ENCODE measurements at regions not wholly inside any gene's neighbourhood (a gene's known extent, or its start where the extent isn't known, plus 50 kb on each side); places are given as distances from the start of the nearest gene placed in this dataset.

GRCh38 chr5:89036704-89037489, 153.9 kb upstream of the MEF2C start:
- Histone ChIP-seq H3K4me3 (no peak overlapping the region), H3K27ac (peak overlapping the region in 1 of 21 experiments; percentile 34)

- Histone ChIP-seq H3K27ac (peak overlapping the region in 1 of 21 experiments; percentile 5), H3K4me3 (no peak overlapping the region)
Measured at GRCh38 chr5:89036166-89036565, 153.2 kb upstream of the MEF2C start.

DNA sequence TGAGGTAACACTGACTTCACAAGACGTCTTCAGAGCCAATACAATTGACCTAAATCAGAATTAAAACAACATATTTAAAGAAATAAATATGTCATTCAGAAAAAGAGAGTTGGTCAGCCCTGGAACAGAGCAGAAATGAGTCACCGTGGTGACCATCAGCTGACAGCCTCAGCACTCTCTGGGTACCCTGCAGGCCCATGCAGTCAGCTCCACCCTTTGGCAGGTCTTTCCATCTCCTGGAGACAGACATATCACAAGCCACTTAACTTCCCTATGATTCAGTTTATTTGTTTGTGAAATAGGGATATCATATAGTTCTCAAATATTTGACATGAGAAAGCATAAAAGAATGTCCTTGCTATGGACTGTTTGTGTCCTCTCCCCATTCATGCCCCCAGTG, 151.6 kb upstream of the MEF2C start:
- H3K27ac ChIP-seq = no peak overlapping the region

GRCh38 chr5:89030798-89031197, 147.8 kb upstream of the MEF2C start:
- H3K4me3 ChIP-seq = no peak overlapping the region
- H3K27ac ChIP-seq = no peak overlapping the region

More for the DNA sequence above, 151.6 kb upstream of the MEF2C start:
- H3K4me3 ChIP-seq = no peak overlapping the region

- H3K4me3 ChIP-seq = no peak overlapping the region
- H3K27ac ChIP-seq = no peak overlapping the region
Measured at GRCh38 chr5:89028595-89029285, 145.8 kb upstream of the MEF2C start.

DNA sequence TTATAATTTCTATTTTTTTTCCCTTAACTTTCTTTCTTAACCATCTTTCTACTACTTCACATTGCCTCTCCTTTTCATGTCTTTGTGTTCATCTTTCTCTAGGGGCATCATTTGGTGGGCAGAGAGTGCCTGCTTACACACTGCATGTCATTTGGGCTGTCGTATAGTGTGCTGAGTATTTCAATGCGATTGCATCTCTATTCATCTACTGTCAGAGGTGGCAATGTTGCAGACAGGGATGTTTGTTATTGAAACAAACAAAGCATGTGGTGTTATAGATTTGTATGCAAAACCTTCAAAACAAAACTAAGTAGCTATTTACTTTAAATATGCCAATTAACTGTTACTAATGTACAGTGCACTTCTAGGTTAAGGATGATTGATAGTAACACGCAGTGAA, 141.1 kb upstream of the MEF2C start:
- Histone ChIP-seq H3K27ac (no peak overlapping the region), H3K4me3 (no peak overlapping the region)

GRCh38 chr5:89020926-89021610, 138.1 kb upstream of the MEF2C start:
- no peak overlapping the region for H3K4me3 ChIP-seq
- no peak overlapping the region for H3K27ac ChIP-seq

GRCh38 chr5:89016741-89017303, 133.8 kb upstream of the MEF2C start:
- Histone ChIP-seq H3K27ac (no peak overlapping the region), H3K4me3 (no peak overlapping the region)

DNA sequence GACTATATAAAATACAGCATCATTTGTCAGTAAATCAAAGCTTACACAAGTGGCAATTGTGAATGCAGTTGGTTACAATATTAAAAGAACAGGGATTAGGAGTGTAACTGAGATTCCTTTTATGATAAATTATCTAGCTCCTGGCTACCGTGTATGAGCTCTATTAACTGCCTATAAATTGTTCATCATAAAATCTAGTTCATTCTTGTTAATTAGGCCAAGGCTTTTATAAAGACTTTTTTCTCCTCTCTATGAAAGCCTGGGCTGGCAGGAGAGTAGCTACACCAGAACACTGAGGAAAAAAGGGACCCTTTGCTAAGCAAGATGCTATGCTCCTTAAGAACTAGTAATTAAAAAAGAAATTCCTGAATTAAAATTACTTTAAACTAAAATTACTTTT, 132.4 kb upstream of the MEF2C start:
- Histone ChIP-seq H3K27ac (no peak overlapping the region), H3K4me3 (no peak overlapping the region)

- H3K4me3 ChIP-seq = no peak overlapping the region
- no peak overlapping the region for H3K27ac ChIP-seq
Measured at GRCh38 chr5:89011778-89012711, 129.1 kb upstream of the MEF2C start.

DNA sequence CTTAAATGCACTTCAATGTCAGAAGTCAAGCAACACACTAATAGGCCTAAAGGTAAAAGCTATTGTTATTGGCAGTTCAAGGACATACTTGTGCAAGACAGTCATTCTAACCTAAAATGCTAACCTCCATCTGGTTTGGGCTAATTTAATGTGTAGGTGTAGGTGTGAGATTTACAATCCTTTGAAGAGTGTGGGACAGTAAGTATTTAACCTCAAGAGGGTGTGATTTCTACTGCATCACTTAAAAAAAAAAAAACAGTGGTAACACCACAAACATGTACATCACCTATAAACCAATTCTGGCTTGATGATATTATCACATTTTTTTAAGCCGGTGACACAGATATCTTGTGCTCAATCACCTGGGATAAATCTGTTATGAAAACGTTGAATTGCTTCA, 127.5 kb upstream of the MEF2C start:
- Histone ChIP-seq H3K4me3 (no peak overlapping the region), H3K27ac (no peak overlapping the region)

DNA sequence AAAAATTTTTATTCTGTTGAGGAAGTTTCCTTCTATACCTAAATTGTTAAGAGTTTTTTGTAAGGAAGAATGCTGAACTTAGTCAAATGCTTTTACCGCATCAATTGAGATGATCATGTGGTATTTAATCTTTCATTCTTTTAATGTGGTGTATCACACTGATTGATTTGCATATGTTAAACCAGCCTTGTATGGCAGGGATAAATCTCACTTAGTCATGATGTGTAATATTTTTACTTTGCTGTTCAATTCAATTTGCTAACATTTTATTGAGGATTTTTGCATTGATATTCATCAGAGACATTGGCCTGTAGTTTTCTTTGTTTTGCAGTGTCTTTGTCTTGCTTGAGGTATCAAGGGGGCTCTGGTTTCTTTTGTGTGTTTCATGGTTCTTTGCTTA, 125.3 kb upstream of the MEF2C start:
- no peak overlapping the region for H3K4me3 ChIP-seq

GRCh38 chr5:89005990-89006389, 123.0 kb upstream of the MEF2C start:
- no peak overlapping the region for H3K27ac ChIP-seq
- no peak overlapping the region for H3K4me3 ChIP-seq

More for the DNA sequence above, 125.3 kb upstream of the MEF2C start:
- H3K27ac ChIP-seq = no peak overlapping the region

- Histone ChIP-seq H3K4me3 (no peak overlapping the region), H3K27ac (no peak overlapping the region)
Measured at GRCh38 chr5:89004379-89004778, 121.4 kb upstream of the MEF2C start.

- no peak overlapping the region for H3K4me3 ChIP-seq
- H3K27ac ChIP-seq = no peak overlapping the region
Measured at GRCh38 chr5:89003563-89004036, 120.6 kb upstream of the MEF2C start.

- no peak overlapping the region for H3K4me3 ChIP-seq
- no peak overlapping the region for H3K27ac ChIP-seq
Measured at GRCh38 chr5:88999853-89000252, 116.9 kb upstream of the MEF2C start.

DNA sequence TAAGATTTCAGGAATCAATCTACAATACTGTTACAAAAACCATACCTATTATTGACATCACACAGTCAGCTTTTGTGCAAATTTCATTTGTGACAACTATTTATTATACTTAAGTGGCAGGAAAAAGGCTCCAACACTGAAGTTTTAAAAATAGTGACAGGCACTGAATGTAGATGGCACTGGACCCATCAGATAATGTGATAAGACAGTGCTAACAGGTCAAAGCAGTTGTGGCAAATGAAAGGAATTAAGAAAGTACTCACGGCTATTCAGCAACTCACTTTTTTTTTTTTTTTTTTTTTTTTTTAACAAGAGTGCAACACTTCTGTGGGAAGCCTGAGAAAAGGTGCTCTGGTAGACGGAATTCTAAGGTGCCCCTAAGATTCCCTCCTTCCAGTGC, 115.0 kb upstream of the MEF2C start:
- Histone ChIP-seq H3K27ac (no peak overlapping the region), H3K4me3 (no peak overlapping the region)

GRCh38 chr5:88984040-88984439, 101.1 kb upstream of the MEF2C start:
- Histone ChIP-seq H3K27ac (no peak overlapping the region), H3K4me3 (no peak overlapping the region)

- Histone ChIP-seq H3K27ac (no peak overlapping the region), H3K4me3 (no peak overlapping the region)
Measured at GRCh38 chr5:88979726-88980125, 96.7 kb upstream of the MEF2C start.
